BJ (cell line): ENCODE measurements at regions not wholly inside any gene's neighbourhood (a gene's known extent, or its start where the extent isn't known, plus 50 kb on each side); places are given as distances from the start of the nearest gene placed in this dataset.

Experiments used
- CTCF ChIA-PET: fragments of 350-600 bp; formaldehyde crosslinking; extraction: SDS; loops from one replicate; lab custom pipeline; 2021; ENCODE audit warnings: antibody characterized with exemption, inconsistent platforms; lab: Yijun Ruan, JAX
- POLR2A ChIA-PET: fragments of 300-600 bp; sonication (Branson Sonifier 250); formaldehyde crosslinking; extraction: SDS; loops from one replicate; lab custom pipeline; 2021; ENCODE audit warnings: antibody characterized with exemption; lab: Charles Lee
- DNase-seq: peaks from one replicate; pipeline ENCODE4 v3.0.0-alpha.2; 2011; ENCODE audit warnings: low read depth
- H3K27me3 ChIP-seq: 2 replicates; pipeline ENCODE4 v1.6.0; 2011; ENCODE audit warnings: low read length; ENCODE audit not compliant: control insufficient read depth, insufficient read depth
- H3K36me3 ChIP-seq: 2 replicates; pipeline ENCODE4 v1.5.1; 2011; ENCODE audit warnings: low read length; ENCODE audit not compliant: control insufficient read depth, insufficient read depth
- H3K4me3 ChIP-seq: 2 replicates; pipeline ENCODE4 v1.5.1; 2011; ENCODE audit warnings: low read depth, mild to moderate bottlenecking, control low read depth, low read length
- CTCF ChIP-seq: IDR thresholded peaks from 2 replicates; pipeline ENCODE4 v1.5.1; 2011; ENCODE audit warnings: low read depth, mild to moderate bottlenecking, control low read depth, inconsistent platforms, low read length, moderate library complexity; ENCODE audit not compliant: insufficient read depth

- ChIA-PET POLR2A (no interaction called here), CTCF (interaction anchor here (1.1 to 14.1 kb wide), 7 partner anchors 9 to 361 kb away, joined by 3 to 237 read pairs (median 5); no protein-coding TSS in a partner anchor)
- Histone ChIP-seq H3K36me3 (no peaks in the 10 kb centered on the region), H3K4me3 (no peak overlapping the region), H3K27me3 (peaks cover 6% of the 10 kb centered on the region; the same call in 1 of the 2 replicates)
- DNase-seq: no peak
- TF ChIP-seq CTCF: no peak
Measured at GRCh38 chr7:142422621-142423020, 164.8 kb upstream of the PRSS58 start.

GRCh38 chr7:142420554-142421362, 162.9 kb upstream of the PRSS58 start:
- CTCF ChIA-PET: interaction anchor here (0.7 to 14.1 kb wide), 21 partner anchors 9 to 362 kb away, joined by 3 to 237 read pairs (median 4); no protein-coding TSS in a partner anchor
- H3K36me3 ChIP-seq: no peaks in the 10 kb centered on the region
- peaks cover 4% of the 10 kb centered on the region; the same call in 1 of the 2 replicates for H3K27me3 ChIP-seq
- H3K4me3 ChIP-seq: no peak overlapping the region
- POLR2A ChIA-PET: interaction anchor here (1.2 kb wide), 1 partner anchor 41 kb away, joined by 17 read pairs; no protein-coding TSS in a partner anchor
- DNase-seq: no peak
- peak; percentile 69 for TF ChIP-seq CTCF

- H3K4me3 ChIP-seq: no peak overlapping the region
- ChIA-PET CTCF (interaction anchor here (0.6 to 14.1 kb wide), 11 partner anchors 9 to 365 kb away, joined by 3 to 237 read pairs (median 4); no protein-coding TSS in a partner anchor), POLR2A (interaction anchor here (0.6 kb wide), 1 partner anchor 16 kb away, joined by 3 read pairs; no protein-coding TSS in a partner anchor)
- DNase-seq: no peak
- H3K36me3 ChIP-seq: no peaks in the 10 kb centered on the region
- TF ChIP-seq CTCF: no peak
- peaks cover 4% of the 10 kb centered on the region; the same call in 1 of the 2 replicates for H3K27me3 ChIP-seq
Measured at GRCh38 chr7:142418326-142418725, 160.5 kb upstream of the PRSS58 start.

- peaks cover 2% of the 10 kb centered on the region; the same call in 1 of the 2 replicates for H3K27me3 ChIP-seq
- no peaks in the 10 kb centered on the region for H3K36me3 ChIP-seq
- DNase-seq: no peak
- CTCF ChIA-PET: interaction anchor here (0.6 to 14.1 kb wide), 7 partner anchors 29 to 368 kb away, joined by 3 to 237 read pairs (median 4); no protein-coding TSS in a partner anchor
- POLR2A ChIA-PET: no interaction called here
- no peak overlapping the region for H3K4me3 ChIP-seq
- no peak for TF ChIP-seq CTCF
Measured at GRCh38 chr7:142414915-142415314, 157.1 kb upstream of the PRSS58 start.

GRCh38 chr7:142414135-142414534, 156.3 kb upstream of the PRSS58 start:
- Histone ChIP-seq H3K27me3 (peaks cover 2% of the 10 kb centered on the region; the same call in 1 of the 2 replicates), H3K4me3 (no peak overlapping the region), H3K36me3 (no peaks in the 10 kb centered on the region)
- CTCF ChIA-PET: interaction anchor here (0.6 to 14.1 kb wide), 10 partner anchors 9 to 233 kb away, joined by 3 to 237 read pairs (median 4); no protein-coding TSS in a partner anchor
- DNase-seq: no peak
- TF ChIP-seq CTCF: no peak
- POLR2A ChIA-PET: no interaction called here
